A549 (cell line): ENCODE measurements at regions not wholly inside any gene's neighbourhood (a gene's known extent, or its start where the extent isn't known, plus 50 kb on each side); places are given as distances from the start of the nearest gene placed in this dataset.

Experiments
- ATAC-seq, 2 experiments: fragments of 200-7000 bp in 1 of 2; fragments of >200 bp in 1 of 2; cut with Nextera tagmentation in 1 of 2; cut with Tn5 transposase in 1 of 2; 3 replicates each; pipeline versions ENCODE4 v1.8.0 to v1.9.1; 2018 to 2020; ENCODE audit warnings: mild to moderate bottlenecking in 1 of 2, moderate library complexity in 1 of 2
- CTCF ChIA-PET: fragments of 300-600 bp; sonication (Branson Sonifier 250); formaldehyde crosslinking; extraction: SDS; loops from one replicate; lab custom pipeline; 2021; ENCODE audit warnings: antibody characterized with exemption, inconsistent platforms; lab: Yijun Ruan, JAX
- POLR2A ChIA-PET: fragments of 350-600 bp; formaldehyde crosslinking; extraction: SDS; loops from one replicate; lab custom pipeline; 2021; ENCODE audit warnings: antibody characterized with exemption, inconsistent platforms; lab: Yijun Ruan, JAX
- DNase-seq, 2 experiments: peaks; one replicate each; pipeline versions ENCODE4 v3.0.0 to v3.0.0-alpha.2; 2011 to 2016; ENCODE audit warnings: low read depth in 1 of 2, low spot score in 1 of 2
- FAIRE-seq: peaks from 2 replicates; lab custom pipeline; 2011; peaks lifted over from hg19 to GRCh38; lab: Jason Lieb, UNC
- H3K27ac ChIP-seq, 2 experiments: fragments of >200 bp; sonication (Bioruptor Twin); formaldehyde crosslinking; 3 replicates each; pipeline ENCODE4 v1.5.1; 2016 to 2017
- H3K4me1 ChIP-seq: fragments of >200 bp; sonication (Bioruptor Twin); formaldehyde crosslinking; 3 replicates; pipeline ENCODE4 v1.6.1; 2016
- H3K4me2 ChIP-seq: fragments of >200 bp; sonication (Bioruptor Twin); formaldehyde crosslinking; 3 replicates; pipeline ENCODE4 v1.6.1; 2016
- H3K4me3 ChIP-seq: fragments of >200 bp; sonication (Bioruptor Twin); formaldehyde crosslinking; 3 replicates; pipeline ENCODE4 v1.5.1; 2016
- H3K9me3 ChIP-seq: fragments of >200 bp; sonication (Bioruptor Twin); formaldehyde crosslinking; 3 replicates; pipeline ENCODE4 v1.6.1; 2016
- ATOH8 ChIP-seq: fragments of 250-450 bp; sonication (Bioruptor Pico); IDR thresholded peaks from 2 replicates; pipeline ENCODE4 v1.5.0; 2020; ENCODE audit warnings: low read depth, mild to moderate bottlenecking, moderate library complexity
- CBX2 ChIP-seq: fragments of 200-600 bp; sonication (generic); IDR thresholded peaks from 2 replicates; pipeline ENCODE4 v1.6.1; 2016; ENCODE audit warnings: low read depth, mild to moderate bottlenecking, borderline replicate concordance
- CBX8 ChIP-seq: fragments of 200-600 bp; sonication (generic); IDR thresholded peaks from 2 replicates; pipeline ENCODE4 v1.6.1; 2016
- CEBPB ChIP-seq, 2 experiments: fragments of >200 bp in 1 of 2; sonication (Bioruptor Twin) in 1 of 2; formaldehyde crosslinking in 1 of 2; IDR thresholded peaks; 2 replicates each; pipeline ENCODE4 v1.6.1; 2012 to 2016
- CHD2 ChIP-seq: fragments of 150-350 bp; IDR thresholded peaks from 2 replicates; pipeline ENCODE4 v1.6.1; 2014; ENCODE audit warnings: low read length; ENCODE audit not compliant: partially characterized antibody
- E2F6 ChIP-seq: IDR thresholded peaks from 2 replicates; pipeline ENCODE4 v1.6.1; 2012; ENCODE audit warnings: low read depth, borderline replicate concordance
- EP300 ChIP-seq, 2 experiments: fragments of >200 bp; sonication (Bioruptor Twin); formaldehyde crosslinking; IDR thresholded peaks; 2 replicates in 1 of 2; 3 replicates in 1 of 2; pipeline ENCODE4 v1.6.1; 2016 to 2017
- FOSL2 ChIP-seq, 2 experiments: fragments of 450-650 bp in 1 of 2; fragments of >200 bp in 1 of 2; sonication (Bioruptor Twin) in 1 of 2; formaldehyde crosslinking; IDR thresholded peaks; 2 replicates each; pipeline versions ENCODE4 v1.5.0 to v1.6.1; 2016 to 2020; ENCODE audit warnings: mild to moderate bottlenecking in 1 of 2, moderate library complexity in 1 of 2
- GATA3 ChIP-seq: IDR thresholded peaks from 2 replicates; pipeline ENCODE4 v1.6.1; 2012; ENCODE audit warnings: borderline replicate concordance
- HMGXB4 ChIP-seq: fragments of 250-450 bp; sonication (Bioruptor Pico); IDR thresholded peaks from 2 replicates; pipeline ENCODE4 v1.5.0; 2021; ENCODE audit warnings: mild to moderate bottlenecking, moderate library complexity, borderline replicate concordance
- HOXA7 ChIP-seq: fragments of 250-450 bp; sonication (Bioruptor Pico); IDR thresholded peaks from 2 replicates; pipeline ENCODE4 v1.5.0; 2020; ENCODE audit warnings: mild to moderate bottlenecking, moderate library complexity
- HOXB13 ChIP-seq: fragments of 250-450 bp; sonication (Bioruptor Pico); IDR thresholded peaks from 2 replicates; pipeline ENCODE4 v1.5.0; 2020; ENCODE audit warnings: low read depth, mild to moderate bottlenecking, moderate library complexity
- JUN ChIP-seq, 2 experiments: fragments of >200 bp; sonication (Bioruptor Twin); formaldehyde crosslinking; IDR thresholded peaks; 2 replicates in 1 of 2; 3 replicates in 1 of 2; pipeline ENCODE4 v1.6.1; 2016 to 2017
- JUNB ChIP-seq: fragments of >200 bp; sonication (Bioruptor Twin); formaldehyde crosslinking; IDR thresholded peaks from 2 replicates; pipeline ENCODE4 v1.6.1; 2016
- MAZ ChIP-seq: fragments of 150-350 bp; IDR thresholded peaks from 2 replicates; pipeline ENCODE4 v1.6.1; 2014; ENCODE audit warnings: antibody characterized with exemption, low read depth, low read length, borderline replicate concordance
- NPAS2 ChIP-seq: fragments of 250-450 bp; sonication (Bioruptor Pico); IDR thresholded peaks from 2 replicates; pipeline ENCODE4 v1.8.0; 2022; ENCODE audit warnings: mild to moderate bottlenecking, moderate library complexity, borderline replicate concordance
- PHF8 ChIP-seq: fragments of 200-600 bp; sonication (generic); IDR thresholded peaks from 2 replicates; pipeline ENCODE4 v1.6.1; 2016; ENCODE audit warnings: low read depth, mild to moderate bottlenecking, antibody characterized with exemption, moderate library complexity, borderline replicate concordance
- POLR2A ChIP-seq: IDR thresholded peaks from 2 replicates; pipeline ENCODE4 v1.6.1; 2012; ENCODE audit warnings: mild to moderate bottlenecking, low read length
- RAD21 ChIP-seq, 2 experiments: fragments of >200 bp in 1 of 2; sonication (Bioruptor Twin) in 1 of 2; formaldehyde crosslinking in 1 of 2; IDR thresholded peaks in 1 of 2; conservative IDR thresholded peaks in 1 of 2; 2 replicates in 1 of 2; 3 replicates in 1 of 2; pipeline ENCODE4 v1.6.1; 2012 to 2018; ENCODE audit warnings: inconsistent platforms in 1 of 2
- RCOR1 ChIP-seq: fragments of 150-350 bp; IDR thresholded peaks from 2 replicates; pipeline ENCODE4 v1.6.1; 2014; ENCODE audit warnings: antibody characterized with exemption, low read length, low read depth
- SMC3 ChIP-seq: fragments of >200 bp; sonication (Bioruptor Twin); formaldehyde crosslinking; IDR thresholded peaks from 3 replicates; pipeline ENCODE4 v1.6.1; 2018; ENCODE audit warnings: inconsistent platforms
- SREBF2 ChIP-seq: fragments of 450-650 bp; IDR thresholded peaks from 2 replicates; pipeline ENCODE4 v1.6.1; 2014; ENCODE audit warnings: mild to moderate bottlenecking, moderate library complexity
- ZNF302 ChIP-seq: fragments of 250-450 bp; sonication (Bioruptor Pico); IDR thresholded peaks from 2 replicates; pipeline ENCODE4 v1.9.0; 2021; ENCODE audit warnings: inconsistent platforms, mild to moderate bottlenecking, moderate library complexity
- WGBS: methylation state at CpG from one replicate; pipeline ENCODE4 v1.1.6; 2017; ENCODE audit errors: missing lambda C conversion rate; 5-methylcytosine and 5-hydroxymethylcytosine counted together
- TF ChIP-seq, protein P1 (sequence below): fragments of >200 bp; sonication (Bioruptor Twin); formaldehyde crosslinking; IDR thresholded peaks from 3 replicates; pipeline ENCODE4 v1.5.1; 2016
- TF ChIP-seq, protein P2 (sequence below): fragments of >200 bp; sonication (Bioruptor Twin); formaldehyde crosslinking; IDR thresholded peaks from 3 replicates; pipeline ENCODE4 v1.6.1; 2016
- TF ChIP-seq, protein P3 (sequence below): fragments of 200-600 bp; sonication (generic); IDR thresholded peaks from 2 replicates; pipeline ENCODE4 v1.6.1; 2016; ENCODE audit warnings: antibody characterized with exemption, mild to moderate bottlenecking, moderate library complexity

DNA sequence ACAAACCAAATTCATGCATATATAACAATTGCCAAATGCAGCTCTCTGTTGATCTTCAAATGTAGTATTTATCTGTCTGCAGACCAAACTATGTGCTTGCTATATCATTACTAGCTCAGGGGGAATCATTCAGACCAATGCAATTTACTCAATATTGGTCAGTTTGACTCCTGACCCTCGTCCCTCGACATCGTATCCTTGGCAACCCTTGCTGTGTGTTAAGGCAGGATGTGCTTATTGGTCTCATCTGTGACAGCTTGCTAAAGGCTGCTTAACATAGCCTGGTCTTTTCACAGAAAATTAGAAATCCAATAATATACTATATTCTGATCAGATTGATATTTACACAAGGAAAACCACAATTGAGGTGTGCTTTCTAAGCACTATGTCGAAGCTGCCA is 747.1 kb downstream of the GALR1 start (continued):
- TF ChIP-seq GATA3 (no peak), HOXB13 (CRISPR knock-in tag) (no peak), ZNF302 (CRISPR knock-in tag) (no peak), JUNB (no peak)

DNA sequence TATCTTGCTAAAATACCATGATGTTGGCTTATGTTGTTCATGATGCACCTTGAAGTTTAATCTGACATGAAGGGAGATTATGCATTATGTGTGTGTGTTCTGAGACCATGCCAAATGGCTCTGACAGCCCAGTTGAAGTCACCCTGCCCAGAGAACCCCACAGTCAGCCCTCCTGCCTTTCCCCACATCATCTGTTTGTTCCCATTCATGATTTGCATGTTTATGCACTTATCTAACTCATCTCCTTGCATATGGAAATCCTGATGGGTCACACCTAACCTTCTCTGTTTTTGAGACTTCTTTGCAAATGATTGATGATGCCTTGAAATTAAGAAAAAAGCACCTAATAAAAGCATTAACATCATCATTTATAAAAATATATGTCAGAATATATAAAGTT is 752.2 kb downstream of the GALR1 start:
- DNase-seq (no peak), FAIRE-seq (no peak), ATAC-seq (no peak)
- no peak overlapping the region for H3K4me3 ChIP-seq
- H3K4me2 ChIP-seq: no peak overlapping the region
- TF ChIP-seq GATA3 (no peak), POLR2A (no peak), CEBPB (IDR thresholded peaks at IDR 0.05) (no peak), MAZ (no peak), HOXA7 (CRISPR knock-in tag) (no peak), RCOR1 (no peak), PHF8 (no peak)
- TF ChIP-seq, protein P1, sequence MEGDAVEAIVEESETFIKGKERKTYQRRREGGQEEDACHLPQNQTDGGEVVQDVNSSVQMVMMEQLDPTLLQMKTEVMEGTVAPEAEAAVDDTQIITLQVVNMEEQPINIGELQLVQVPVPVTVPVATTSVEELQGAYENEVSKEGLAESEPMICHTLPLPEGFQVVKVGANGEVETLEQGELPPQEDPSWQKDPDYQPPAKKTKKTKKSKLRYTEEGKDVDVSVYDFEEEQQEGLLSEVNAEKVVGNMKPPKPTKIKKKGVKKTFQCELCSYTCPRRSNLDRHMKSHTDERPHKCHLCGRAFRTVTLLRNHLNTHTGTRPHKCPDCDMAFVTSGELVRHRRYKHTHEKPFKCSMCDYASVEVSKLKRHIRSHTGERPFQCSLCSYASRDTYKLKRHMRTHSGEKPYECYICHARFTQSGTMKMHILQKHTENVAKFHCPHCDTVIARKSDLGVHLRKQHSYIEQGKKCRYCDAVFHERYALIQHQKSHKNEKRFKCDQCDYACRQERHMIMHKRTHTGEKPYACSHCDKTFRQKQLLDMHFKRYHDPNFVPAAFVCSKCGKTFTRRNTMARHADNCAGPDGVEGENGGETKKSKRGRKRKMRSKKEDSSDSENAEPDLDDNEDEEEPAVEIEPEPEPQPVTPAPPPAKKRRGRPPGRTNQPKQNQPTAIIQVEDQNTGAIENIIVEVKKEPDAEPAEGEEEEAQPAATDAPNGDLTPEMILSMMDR: no peak
- H3K27ac ChIP-seq: no peak overlapping the region
- ChIA-PET CTCF (no interaction called here), POLR2A (no interaction called here)
- H3K9me3 ChIP-seq: no peaks in the 10 kb centered on the region
- H3K4me1 ChIP-seq: no peaks in the 10 kb centered on the region

DNA sequence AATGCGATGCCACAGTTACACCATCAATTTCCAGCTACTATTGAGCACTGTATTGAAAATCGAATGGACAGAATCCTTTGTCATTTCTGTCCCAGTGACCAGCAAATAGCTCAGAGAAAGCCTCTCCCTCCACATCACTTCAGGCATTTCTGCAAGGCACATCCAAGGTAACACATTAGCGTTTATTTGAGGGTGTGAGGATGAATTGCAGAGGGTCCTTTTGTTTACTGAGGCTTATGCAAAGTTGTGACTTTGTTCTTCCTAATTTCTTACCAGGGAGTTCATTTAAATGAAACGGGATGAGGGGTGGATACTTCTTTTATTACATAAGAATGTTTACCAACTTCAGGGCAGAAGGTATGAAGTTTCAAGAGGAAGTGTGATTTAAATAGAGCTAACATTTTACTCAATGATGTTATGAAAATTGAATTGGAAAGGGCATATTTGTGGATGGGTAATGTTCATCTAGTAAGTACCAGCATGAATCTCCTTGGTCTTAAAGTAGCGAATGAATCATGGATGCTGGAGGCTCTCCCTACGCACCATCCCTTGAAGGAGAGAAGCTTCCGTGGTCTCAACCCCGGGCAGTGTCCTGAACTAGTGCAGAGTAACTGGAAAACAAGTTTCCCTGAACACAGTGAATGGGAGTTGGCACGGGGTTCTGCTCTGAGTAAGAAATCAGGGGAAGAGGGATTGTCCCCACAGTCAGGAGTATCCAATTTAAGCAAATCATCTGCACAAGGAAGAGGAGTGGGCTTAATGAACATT is 756.5 kb downstream of the GALR1 start:
- Histone ChIP-seq H3K4me1 (no peaks in the 10 kb centered on the region), H3K4me3 (no peak overlapping the region), H3K9me3 (no peaks in the 10 kb centered on the region), H3K4me2 (no peak overlapping the region), H3K27ac (no peak overlapping the region)
- 5% methylated on average over 9 of the region's 9 CpGs for WGBS
- ChIA-PET POLR2A (no interaction called here), CTCF (no interaction called here)
- ATAC-seq: no peak
- FAIRE-seq: no peak
- TF ChIP-seq SREBF2: no peak
- TF ChIP-seq SMC3: no peak
- TF ChIP-seq CBX8: no peak
- TF ChIP-seq ATOH8 (CRISPR knock-in tag): no peak
- TF ChIP-seq RAD21 (conservative IDR thresholded peaks at IDR 0.05 in 1 of 2, IDR thresholded peaks at IDR 0.05 in 1 of 2): no peak
- TF ChIP-seq HOXA7 (CRISPR knock-in tag): no peak
- TF ChIP-seq E2F6: no peak
- no peak for TF ChIP-seq HMGXB4 (CRISPR knock-in tag)
- TF ChIP-seq NPAS2: no peak
- TF ChIP-seq, protein P2, sequence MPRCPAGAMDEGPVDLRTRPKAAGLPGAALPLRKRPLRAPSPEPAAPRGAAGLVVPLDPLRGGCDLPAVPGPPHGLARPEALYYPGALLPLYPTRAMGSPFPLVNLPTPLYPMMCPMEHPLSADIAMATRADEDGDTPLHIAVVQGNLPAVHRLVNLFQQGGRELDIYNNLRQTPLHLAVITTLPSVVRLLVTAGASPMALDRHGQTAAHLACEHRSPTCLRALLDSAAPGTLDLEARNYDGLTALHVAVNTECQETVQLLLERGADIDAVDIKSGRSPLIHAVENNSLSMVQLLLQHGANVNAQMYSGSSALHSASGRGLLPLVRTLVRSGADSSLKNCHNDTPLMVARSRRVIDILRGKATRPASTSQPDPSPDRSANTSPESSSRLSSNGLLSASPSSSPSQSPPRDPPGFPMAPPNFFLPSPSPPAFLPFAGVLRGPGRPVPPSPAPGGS: no peak
- no peak for TF ChIP-seq CHD2
- no peak for TF ChIP-seq EP300 (IDR thresholded peaks at IDR 0.05)
- TF ChIP-seq CBX2: no peak
- no peak for TF ChIP-seq FOSL2 (IDR thresholded peaks at IDR 0.05)
- TF ChIP-seq FOSL2 (CRISPR knock-in tag; IDR thresholded peaks at IDR 0.05): no peak
- TF ChIP-seq, protein P3, sequence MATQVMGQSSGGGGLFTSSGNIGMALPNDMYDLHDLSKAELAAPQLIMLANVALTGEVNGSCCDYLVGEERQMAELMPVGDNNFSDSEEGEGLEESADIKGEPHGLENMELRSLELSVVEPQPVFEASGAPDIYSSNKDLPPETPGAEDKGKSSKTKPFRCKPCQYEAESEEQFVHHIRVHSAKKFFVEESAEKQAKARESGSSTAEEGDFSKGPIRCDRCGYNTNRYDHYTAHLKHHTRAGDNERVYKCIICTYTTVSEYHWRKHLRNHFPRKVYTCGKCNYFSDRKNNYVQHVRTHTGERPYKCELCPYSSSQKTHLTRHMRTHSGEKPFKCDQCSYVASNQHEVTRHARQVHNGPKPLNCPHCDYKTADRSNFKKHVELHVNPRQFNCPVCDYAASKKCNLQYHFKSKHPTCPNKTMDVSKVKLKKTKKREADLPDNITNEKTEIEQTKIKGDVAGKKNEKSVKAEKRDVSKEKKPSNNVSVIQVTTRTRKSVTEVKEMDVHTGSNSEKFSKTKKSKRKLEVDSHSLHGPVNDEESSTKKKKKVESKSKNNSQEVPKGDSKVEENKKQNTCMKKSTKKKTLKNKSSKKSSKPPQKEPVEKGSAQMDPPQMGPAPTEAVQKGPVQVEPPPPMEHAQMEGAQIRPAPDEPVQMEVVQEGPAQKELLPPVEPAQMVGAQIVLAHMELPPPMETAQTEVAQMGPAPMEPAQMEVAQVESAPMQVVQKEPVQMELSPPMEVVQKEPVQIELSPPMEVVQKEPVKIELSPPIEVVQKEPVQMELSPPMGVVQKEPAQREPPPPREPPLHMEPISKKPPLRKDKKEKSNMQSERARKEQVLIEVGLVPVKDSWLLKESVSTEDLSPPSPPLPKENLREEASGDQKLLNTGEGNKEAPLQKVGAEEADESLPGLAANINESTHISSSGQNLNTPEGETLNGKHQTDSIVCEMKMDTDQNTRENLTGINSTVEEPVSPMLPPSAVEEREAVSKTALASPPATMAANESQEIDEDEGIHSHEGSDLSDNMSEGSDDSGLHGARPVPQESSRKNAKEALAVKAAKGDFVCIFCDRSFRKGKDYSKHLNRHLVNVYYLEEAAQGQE: no peak
- TF ChIP-seq JUN (IDR thresholded peaks at IDR 0.05): no peak
- DNase-seq: no peak
